ENCODE measurements at regions not wholly inside any gene's neighbourhood (a gene's known extent, or its start where the extent isn't known, plus 50 kb on each side); places are given as distances from the start of the nearest gene placed in this dataset.
A peak's percentile ranks its signal among the peaks of the same experiment; 100 is the strongest.

DNA sequence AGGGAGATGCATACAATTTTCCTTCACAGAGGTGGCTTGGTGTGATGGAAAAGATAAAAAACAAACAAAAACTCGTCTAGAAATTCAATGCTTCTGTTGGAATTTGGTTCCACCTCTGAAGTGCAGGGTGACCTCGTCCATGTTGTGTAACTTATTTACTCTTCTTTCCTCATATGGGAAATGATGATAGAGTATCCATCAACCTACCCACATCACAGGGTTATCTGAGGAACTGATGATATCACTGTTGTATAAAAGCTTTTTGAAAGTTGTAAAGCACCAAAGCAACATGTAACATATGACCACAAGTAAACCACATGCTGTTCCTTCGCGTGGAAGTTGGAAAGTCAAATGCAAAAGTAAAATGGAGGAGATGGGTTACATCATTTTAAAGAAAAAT lies 212.0 kb upstream of the SGK1 start:
- TF ChIP-seq, protein P1, sequence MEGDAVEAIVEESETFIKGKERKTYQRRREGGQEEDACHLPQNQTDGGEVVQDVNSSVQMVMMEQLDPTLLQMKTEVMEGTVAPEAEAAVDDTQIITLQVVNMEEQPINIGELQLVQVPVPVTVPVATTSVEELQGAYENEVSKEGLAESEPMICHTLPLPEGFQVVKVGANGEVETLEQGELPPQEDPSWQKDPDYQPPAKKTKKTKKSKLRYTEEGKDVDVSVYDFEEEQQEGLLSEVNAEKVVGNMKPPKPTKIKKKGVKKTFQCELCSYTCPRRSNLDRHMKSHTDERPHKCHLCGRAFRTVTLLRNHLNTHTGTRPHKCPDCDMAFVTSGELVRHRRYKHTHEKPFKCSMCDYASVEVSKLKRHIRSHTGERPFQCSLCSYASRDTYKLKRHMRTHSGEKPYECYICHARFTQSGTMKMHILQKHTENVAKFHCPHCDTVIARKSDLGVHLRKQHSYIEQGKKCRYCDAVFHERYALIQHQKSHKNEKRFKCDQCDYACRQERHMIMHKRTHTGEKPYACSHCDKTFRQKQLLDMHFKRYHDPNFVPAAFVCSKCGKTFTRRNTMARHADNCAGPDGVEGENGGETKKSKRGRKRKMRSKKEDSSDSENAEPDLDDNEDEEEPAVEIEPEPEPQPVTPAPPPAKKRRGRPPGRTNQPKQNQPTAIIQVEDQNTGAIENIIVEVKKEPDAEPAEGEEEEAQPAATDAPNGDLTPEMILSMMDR (IDR thresholded peaks at IDR 0.05): no peak
- TF ChIP-seq POLR2AphosphoS5 (IDR thresholded peaks at IDR 0.05): peak; percentile 34
- no peak for TF ChIP-seq POLR2A (IDR thresholded peaks at IDR 0.05)

Data from prostate gland (tissue), 2 donors.